Neural crest cell (in vitro differentiated cells): ENCODE measurements at regions not wholly inside any gene's neighbourhood (a gene's known extent, or its start where the extent isn't known, plus 50 kb on each side); places are given as distances from the start of the nearest gene placed in this dataset.

Source experiments
- DNase-seq: peaks from one replicate; pipeline ENCODE4 v3.0.0; 2021; ENCODE audit warnings: low read depth, mixed read lengths, low spot score
- H3K27ac Mint-ChIP-seq: one replicate; pipeline ENCODE4 v1.8.0; 2021; ENCODE audit warnings: mild to moderate bottlenecking, mixed read lengths; ENCODE audit not compliant: unreplicated experiment
- H3K27me3 Mint-ChIP-seq: 2 replicates; pipeline ENCODE4 v1.8.0; 2021; ENCODE audit warnings: low read depth, mild to moderate bottlenecking, mixed read lengths
- H3K36me3 Mint-ChIP-seq: 2 replicates; pipeline ENCODE4 v1.8.0; 2021; ENCODE audit warnings: low read depth, mild to moderate bottlenecking, mixed read lengths
- H3K4me1 Mint-ChIP-seq: 2 replicates; pipeline ENCODE4 v1.8.0; 2021; ENCODE audit warnings: mixed read lengths
- H3K4me3 Mint-ChIP-seq: one replicate; pipeline ENCODE4 v1.8.0; 2021; ENCODE audit warnings: mild to moderate bottlenecking, mixed read lengths
- H3K9me3 Mint-ChIP-seq: 2 replicates; pipeline ENCODE4 v1.8.0; 2021; ENCODE audit warnings: mixed read lengths
- TF ChIP-seq, protein P1 (sequence below): fragments of 200-600 bp; sonication (generic); conservative IDR thresholded peaks from 2 replicates; pipeline ENCODE4 v1.5.0; 2021; ENCODE audit warnings: antibody characterized with exemption, mild to moderate bottlenecking

- no peak for DNase-seq
- H3K4me3 Mint-ChIP-seq, result no peak overlapping the region
Observed at GRCh38 chr2:195543063-195543462, 114.0 kb upstream of the SLC39A10 start.

DNA sequence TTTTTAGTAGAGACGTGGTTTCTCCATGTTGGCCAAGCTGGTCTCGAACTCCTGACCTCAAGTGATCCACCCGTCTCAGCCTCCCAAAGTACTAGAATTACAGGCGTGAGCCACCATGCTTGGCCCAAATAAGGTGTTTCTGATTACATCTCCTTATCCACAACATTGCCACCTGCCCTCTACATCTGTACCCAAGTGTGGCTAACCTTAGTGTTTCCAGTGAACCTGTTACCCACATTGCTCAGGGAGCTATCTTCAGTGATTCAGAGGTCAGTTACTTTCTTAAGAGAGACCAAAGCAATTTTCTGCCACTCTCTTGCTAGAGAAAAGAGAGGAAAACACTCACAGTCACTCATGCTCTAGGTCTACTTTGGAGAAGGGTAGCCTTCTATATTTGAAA, 115.0 kb upstream of the SLC39A10 start:
- DNase-seq, result no peak
- Mint-ChIP-seq H3K4me3 (no peak overlapping the region), H3K4me1 (peaks cover 6% of the 10 kb centered on the region), H3K9me3 (no peaks in the 10 kb centered on the region), H3K27me3 (no peaks in the 10 kb centered on the region), H3K27ac (no peak overlapping the region), H3K36me3 (no peaks in the 10 kb centered on the region)
- TF ChIP-seq, protein P1, sequence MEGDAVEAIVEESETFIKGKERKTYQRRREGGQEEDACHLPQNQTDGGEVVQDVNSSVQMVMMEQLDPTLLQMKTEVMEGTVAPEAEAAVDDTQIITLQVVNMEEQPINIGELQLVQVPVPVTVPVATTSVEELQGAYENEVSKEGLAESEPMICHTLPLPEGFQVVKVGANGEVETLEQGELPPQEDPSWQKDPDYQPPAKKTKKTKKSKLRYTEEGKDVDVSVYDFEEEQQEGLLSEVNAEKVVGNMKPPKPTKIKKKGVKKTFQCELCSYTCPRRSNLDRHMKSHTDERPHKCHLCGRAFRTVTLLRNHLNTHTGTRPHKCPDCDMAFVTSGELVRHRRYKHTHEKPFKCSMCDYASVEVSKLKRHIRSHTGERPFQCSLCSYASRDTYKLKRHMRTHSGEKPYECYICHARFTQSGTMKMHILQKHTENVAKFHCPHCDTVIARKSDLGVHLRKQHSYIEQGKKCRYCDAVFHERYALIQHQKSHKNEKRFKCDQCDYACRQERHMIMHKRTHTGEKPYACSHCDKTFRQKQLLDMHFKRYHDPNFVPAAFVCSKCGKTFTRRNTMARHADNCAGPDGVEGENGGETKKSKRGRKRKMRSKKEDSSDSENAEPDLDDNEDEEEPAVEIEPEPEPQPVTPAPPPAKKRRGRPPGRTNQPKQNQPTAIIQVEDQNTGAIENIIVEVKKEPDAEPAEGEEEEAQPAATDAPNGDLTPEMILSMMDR, result no peak

More at GRCh38 chr2:195543063-195543462, 114.0 kb upstream of the SLC39A10 start:
- TF ChIP-seq, protein P1, result no peak
- H3K4me1 Mint-ChIP-seq, result no peaks in the 10 kb centered on the region
- H3K27ac Mint-ChIP-seq, result no peak overlapping the region
- H3K36me3 Mint-ChIP-seq, result no peaks in the 10 kb centered on the region
- no peaks in the 10 kb centered on the region for H3K27me3 Mint-ChIP-seq
- H3K9me3 Mint-ChIP-seq, result peaks cover 1% of the 10 kb centered on the region

GRCh38 chr2:195538937-195539336, 118.1 kb upstream of the SLC39A10 start:
- H3K27me3 Mint-ChIP-seq, result no peaks in the 10 kb centered on the region
- DNase-seq, result no peak
- no peak overlapping the region for H3K27ac Mint-ChIP-seq
- H3K4me3 Mint-ChIP-seq, result no peak overlapping the region
- H3K9me3 Mint-ChIP-seq, result no peaks in the 10 kb centered on the region
- H3K4me1 Mint-ChIP-seq, result peaks cover 22% of the 10 kb centered on the region
- TF ChIP-seq, protein P1, result no peak
- no peaks in the 10 kb centered on the region for H3K36me3 Mint-ChIP-seq

DNA sequence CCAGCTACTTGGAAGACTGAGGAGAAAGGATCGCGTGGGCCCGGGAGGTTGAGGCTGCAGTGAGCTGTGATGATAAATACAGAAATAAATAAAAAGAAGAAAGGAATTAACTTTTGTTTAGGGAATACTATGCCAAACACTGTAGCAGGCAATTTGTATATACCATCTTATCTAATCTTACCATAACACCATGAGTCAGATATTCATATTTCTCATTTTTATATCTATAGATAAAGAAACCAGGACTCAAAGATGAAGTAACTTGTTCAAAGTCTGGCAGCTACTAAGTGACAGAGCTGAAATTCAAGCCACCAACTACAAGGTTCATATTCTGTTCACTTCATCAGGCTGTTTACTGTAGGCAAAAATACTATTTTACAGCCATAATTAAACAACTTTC, 119.2 kb upstream of the SLC39A10 start:
- H3K36me3 Mint-ChIP-seq, result no peaks in the 10 kb centered on the region
- no peaks in the 10 kb centered on the region for H3K27me3 Mint-ChIP-seq
- H3K27ac Mint-ChIP-seq, result no peak overlapping the region
- peaks cover 32% of the 10 kb centered on the region for H3K4me1 Mint-ChIP-seq
- DNase-seq, result no peak
- no peaks in the 10 kb centered on the region for H3K9me3 Mint-ChIP-seq
- H3K4me3 Mint-ChIP-seq, result no peak overlapping the region
- TF ChIP-seq, protein P1, result no peak

GRCh38 chr2:195536906-195537305, 120.1 kb upstream of the SLC39A10 start:
- no peaks in the 10 kb centered on the region for H3K27me3 Mint-ChIP-seq
- H3K4me1 Mint-ChIP-seq, result peaks cover 38% of the 10 kb centered on the region
- TF ChIP-seq, protein P1, result no peak
- DNase-seq, result no peak
- H3K36me3 Mint-ChIP-seq, result no peaks in the 10 kb centered on the region
- peak overlapping the region; percentile 9 for H3K27ac Mint-ChIP-seq
- peak overlapping the region; percentile 7 for H3K4me3 Mint-ChIP-seq
- H3K9me3 Mint-ChIP-seq, result no peaks in the 10 kb centered on the region
